ENCODE measurements at regions not wholly inside any gene's neighbourhood (a gene's known extent, or its start where the extent isn't known, plus 50 kb on each side); places are given as distances from the start of the nearest gene placed in this dataset.
"Not testable (repeated sequence)": the region's sequence is repeated elsewhere in the genome, so short reads cannot be mapped to it uniquely, and the experiment has no call there.

- no peak for DNase-seq
Measured at GRCh38 chr9:3773362-3774060, 247.7 kb upstream of the RFX3 start.

GRCh38 chr9:3769646-3770045 is 243.8 kb upstream of the RFX3 start:
- no peak for DNase-seq

DNA sequence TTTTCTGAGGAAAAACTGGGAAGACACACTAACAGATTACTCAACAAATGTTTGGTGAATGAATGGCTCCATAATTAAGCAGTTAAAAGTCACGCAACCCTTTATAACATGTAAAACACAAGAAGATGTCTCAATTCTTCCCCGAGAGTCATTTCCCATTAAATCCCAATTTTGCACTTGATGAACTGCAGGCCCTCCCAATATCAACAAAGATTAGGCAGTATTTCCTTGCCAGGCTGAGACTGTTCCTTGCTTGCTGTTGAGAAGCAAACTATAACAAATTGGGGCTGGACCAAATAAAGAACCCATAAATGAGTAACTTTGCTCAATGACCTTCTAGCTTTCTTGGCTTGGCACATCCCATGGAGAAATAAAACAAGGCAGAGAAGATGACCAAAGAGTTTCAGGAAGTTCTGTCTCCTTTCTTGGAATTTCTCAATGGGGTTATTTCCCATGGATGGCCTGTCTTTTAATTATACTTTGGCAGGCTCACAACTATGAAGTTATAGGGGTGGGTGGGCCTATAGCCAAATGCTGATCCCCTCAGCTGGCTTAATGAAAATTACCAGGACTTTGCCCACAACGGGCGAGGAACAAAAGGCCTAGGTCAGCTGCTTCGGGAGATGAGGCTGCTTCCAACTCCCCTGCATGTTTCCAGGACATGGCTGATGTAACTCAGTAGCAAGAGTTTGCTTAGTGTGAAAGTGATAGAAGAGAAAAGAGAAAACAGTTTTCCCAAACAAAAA is 243.1 kb upstream of the RFX3 start:
- no peak for DNase-seq

GRCh38 chr9:3768286-3768685 is 242.5 kb upstream of the RFX3 start:
- no peak for DNase-seq

DNA sequence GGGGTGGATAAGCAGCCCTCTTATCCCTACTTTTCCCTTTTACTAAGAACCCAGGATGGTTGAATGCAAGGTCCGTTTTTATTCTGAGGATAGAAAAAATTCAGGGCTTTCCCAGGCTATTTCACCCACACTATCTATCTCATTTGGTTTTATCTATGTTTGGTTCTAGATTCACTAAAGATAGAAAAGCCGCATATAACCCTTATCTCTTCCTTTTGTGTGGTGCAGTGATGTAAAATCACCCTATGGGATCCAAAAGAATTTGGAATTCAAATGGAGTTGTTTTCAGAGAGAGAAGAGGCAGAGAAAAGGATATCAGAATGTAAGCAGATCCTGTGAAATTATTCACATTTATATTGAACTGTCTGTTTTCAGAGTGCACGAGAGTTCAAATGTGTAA is 236.3 kb upstream of the RFX3 start:
- DNase-seq: no peak

- no peak for DNase-seq
Measured at GRCh38 chr9:3760031-3760430, 234.2 kb upstream of the RFX3 start.

- DNase-seq: no peak
Measured at GRCh38 chr9:3758816-3759576, 233.2 kb upstream of the RFX3 start.

DNA sequence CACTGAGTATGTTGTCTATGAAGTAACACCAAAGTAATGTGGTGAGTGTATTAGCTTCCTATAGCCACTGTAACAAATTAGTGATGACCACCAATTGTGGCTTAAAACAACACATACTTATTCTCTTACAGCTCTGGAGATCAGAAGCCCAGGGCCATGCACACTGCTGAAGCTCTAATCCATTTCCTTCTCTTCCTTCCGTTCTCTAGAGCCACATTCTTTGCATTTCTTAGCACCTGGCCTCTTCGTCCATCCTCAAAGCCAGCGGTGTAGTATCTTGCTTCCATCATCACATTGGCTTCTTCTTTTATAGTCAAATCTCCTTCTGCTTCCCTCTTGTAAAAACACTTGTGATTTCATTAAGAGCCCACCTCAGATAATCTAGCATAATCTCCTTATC is 230.3 kb upstream of the RFX3 start:
- peak; percentile 40 to 72 for DNase-seq

GRCh38 chr9:3751125-3751758 is 225.4 kb upstream of the RFX3 start:
- no peak for DNase-seq

GRCh38 chr9:3750321-3750720 is 224.5 kb upstream of the RFX3 start:
- DNase-seq: no peak

DNA sequence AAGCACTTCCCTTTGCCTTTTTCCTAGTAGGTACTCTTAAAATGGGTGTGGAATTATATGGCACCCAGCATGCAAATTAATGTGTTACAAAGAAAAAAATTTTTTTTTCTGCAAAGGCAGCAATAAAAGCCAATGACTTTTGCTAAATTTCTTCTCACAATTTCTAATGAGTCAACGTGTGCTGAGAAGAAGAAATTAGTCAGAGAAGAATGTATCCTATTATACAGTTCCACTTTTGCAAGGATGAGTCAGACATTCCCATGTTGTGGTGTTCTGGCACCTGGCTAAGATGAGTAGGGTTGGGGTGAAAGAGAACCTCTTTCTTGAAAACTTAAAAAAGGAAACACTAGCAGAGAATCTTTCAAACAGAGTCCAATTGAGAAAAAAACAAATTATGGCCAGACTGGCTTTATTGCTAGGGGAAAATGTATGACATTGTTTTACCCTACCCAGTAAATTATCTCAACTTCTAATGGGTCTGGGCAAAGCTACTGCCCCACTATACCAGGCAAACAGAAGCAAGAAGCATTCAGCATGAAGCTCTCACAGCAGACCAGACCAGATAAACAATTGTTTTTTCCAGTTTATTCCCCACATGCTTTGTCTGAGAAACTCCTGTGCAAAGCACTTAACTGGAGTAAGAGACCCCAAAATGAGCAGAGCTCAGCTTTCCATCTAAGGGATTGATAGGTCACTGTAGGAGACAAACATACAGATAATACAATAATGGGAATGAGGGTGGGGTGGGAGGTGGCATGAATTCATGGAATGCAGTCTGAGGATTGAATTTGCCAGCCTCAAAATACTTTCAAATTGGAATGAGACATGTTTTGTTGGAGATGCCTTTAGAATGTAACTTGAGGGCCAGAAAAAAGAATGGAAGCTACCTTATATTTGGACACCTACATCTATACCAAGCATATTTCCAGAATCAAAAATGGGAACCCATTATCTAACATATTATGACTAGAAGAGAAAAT is 220.8 kb upstream of the RFX3 start:
- no peak for DNase-seq

- DNase-seq: no peak
Measured at GRCh38 chr9:3743901-3744413, 218.2 kb upstream of the RFX3 start.

DNA sequence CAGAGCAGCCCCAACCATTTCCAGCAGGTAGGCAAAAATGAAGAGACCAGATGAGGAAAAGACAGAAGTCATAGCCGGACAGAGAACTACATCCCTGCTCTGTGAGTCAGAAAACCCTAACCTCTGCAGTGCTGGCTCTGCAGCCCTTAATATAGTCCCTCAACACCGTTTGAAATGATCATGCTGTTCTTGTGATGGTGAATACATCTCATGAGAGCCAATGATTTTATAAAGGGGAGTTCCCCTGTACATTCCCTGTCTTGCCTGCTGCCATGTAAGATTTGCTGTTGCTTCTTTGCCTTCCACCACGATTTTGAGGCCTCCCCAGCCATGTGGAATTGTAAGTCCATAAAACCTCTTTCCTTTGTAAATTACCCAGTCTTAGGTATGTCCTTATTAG is 216.8 kb upstream of the RFX3 start:
- no peak for DNase-seq

- no peak for DNase-seq
Measured at GRCh38 chr9:3741729-3742128, 215.9 kb upstream of the RFX3 start.

DNA sequence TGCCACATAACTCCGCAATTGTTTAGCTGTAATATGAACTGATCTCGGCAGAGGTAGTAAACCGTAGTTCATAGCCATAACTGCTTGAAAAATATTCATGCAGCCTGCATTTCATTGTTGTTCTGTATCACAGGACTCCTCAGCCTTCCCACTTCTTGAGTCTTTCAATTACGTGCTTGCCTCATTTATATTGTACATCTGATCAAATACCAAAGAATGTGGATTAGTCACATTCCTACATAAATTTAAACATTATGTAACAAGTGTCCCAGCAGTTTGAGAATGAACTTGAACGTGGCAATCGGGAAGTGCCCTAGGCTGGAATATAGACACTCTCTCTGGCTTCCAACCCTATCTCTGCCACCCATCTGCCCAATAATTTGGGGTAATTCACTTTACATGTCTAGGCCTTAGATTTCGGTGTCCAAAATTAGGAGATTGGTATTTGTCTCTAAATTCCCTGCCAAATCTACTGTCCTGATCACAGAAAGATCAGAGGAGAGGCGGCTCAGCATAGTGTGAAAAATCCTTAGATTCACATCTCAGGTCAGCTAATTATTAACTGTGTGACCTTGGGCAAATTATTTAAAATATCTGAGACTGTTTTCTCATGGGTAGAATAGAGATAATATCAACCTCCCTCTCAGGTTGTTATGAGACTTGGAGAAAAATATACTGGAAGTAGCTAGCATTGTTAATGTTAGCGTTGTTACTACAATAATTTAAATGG is 215.1 kb upstream of the RFX3 start:
- no peak for DNase-seq

DNA sequence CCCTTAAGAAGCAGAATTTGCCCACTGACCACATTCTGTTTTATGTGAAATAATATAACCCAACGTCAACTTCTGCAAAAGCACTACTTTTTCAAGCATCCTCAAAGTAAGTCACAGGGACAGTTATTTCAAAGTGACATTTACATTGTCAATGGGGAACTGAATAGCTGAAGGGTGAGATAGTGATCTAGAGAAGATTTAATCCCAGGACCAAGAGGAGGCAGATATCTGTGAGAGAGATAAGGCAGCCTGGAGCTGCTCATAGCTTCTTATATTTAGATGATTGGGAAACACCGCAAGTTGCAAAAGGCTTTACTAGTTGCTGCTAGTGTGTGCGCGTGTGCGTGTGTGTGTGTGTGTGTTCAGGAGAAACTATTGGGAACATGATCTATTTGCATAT is 210.4 kb upstream of the RFX3 start:
- no peak for DNase-seq

GRCh38 chr9:3735251-3735650 is 209.4 kb upstream of the RFX3 start:
- DNase-seq: peak in 1 of 2 experiments; percentile 21

GRCh38 chr9:3733527-3734262 is 207.9 kb upstream of the RFX3 start:
- DNase-seq: not testable (repeated sequence)

DNA sequence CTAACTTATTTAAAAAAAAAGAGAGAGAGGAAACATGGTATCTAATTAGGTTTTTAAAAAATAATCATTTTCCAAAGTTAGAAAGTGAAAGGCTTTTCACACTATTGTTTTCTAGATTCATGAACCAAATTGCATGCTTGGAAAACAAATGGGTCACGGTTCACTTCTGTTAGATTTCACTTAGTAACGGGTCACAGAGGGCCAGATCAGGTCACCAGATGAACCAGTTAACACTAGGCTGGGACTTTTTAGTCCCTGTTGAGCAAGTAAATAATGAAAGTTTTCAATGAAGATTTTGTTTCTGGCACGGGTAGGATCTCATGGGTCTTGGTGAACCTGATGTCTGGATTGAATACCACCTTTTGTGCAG is 207.2 kb upstream of the RFX3 start:
- no peak for DNase-seq

Measured in NCI-H524 (cell line).